ENCODE measurements at regions not wholly inside any gene's neighbourhood (a gene's known extent, or its start where the extent isn't known, plus 50 kb on each side); places are given as distances from the start of the nearest gene placed in this dataset.

GRCh38 chr16:79355600-79356358 is 244.8 kb downstream of the MAF start:
- H3K27ac ChIP-seq (ENCODE audit: insufficient read depth, low read length) = no peak overlapping the region
- CTCF ChIA-PET = no interaction called here
- no peak overlapping the region for H3K4ac ChIP-seq (ENCODE audit: low read depth, low read length)
- H3K9me1 ChIP-seq (ENCODE audit: insufficient read depth, low read length) = no peaks in the 10 kb centered on the region
- H3K4me2 ChIP-seq (ENCODE audit: low read depth, low read length) = no peak overlapping the region
- no peaks in the 10 kb centered on the region for H3K27me3 ChIP-seq (ENCODE audit: control insufficient read depth, insufficient read depth, low read length)
- H3K9ac ChIP-seq (ENCODE audit: low read depth, low read length) = no peak overlapping the region
- no peak overlapping the region for H3K14ac ChIP-seq (replicated peaks; ENCODE audit: low read depth, low read length)
- H2BK5ac ChIP-seq (ENCODE audit: low read depth, low read length, poor library complexity, severe bottlenecking) = no peak overlapping the region
- in situ Hi-C loops (cut with MboI; ENCODE audit: low sequenced_read_pairs) = no loop called here
- H2AK9ac ChIP-seq (replicated peaks; ENCODE audit: low read depth, low read length, poor library complexity) = no peak overlapping the region
- BruUV-seq (replicated peaks) = no TSS peak
- no peak overlapping the region for H4K91ac ChIP-seq (ENCODE audit: insufficient read depth, low read depth, low read length)
- dilution Hi-C loops (cut with HindIII; ENCODE audit: low sequenced_read_pairs, unreplicated experiment) = no loop called here
- no peak overlapping the region for H3K56ac ChIP-seq (ENCODE audit: extremely low read depth, insufficient read depth, low read length)
- ATAC-seq (ENCODE audit: low read depth) = no peak
- no peak overlapping the region for H2AK5ac ChIP-seq (ENCODE audit: low read depth, low read length)
- POLR2A ChIA-PET (ENCODE audit: unreplicated experiment) = no interaction called here
- no peaks in the 10 kb centered on the region for H3K79me1 ChIP-seq (ENCODE audit: low read depth in 1 of 2, low read length in 2 of 2)
- no peaks in the 10 kb centered on the region for H4K20me1 ChIP-seq (ENCODE audit: insufficient read depth, low read length)
- no peak overlapping the region for H2BK15ac ChIP-seq (ENCODE audit: low read depth, low read length)
- 60% methylated on average over 8 of the region's 15 CpGs; no CpG with 5 or more reads in 1 of the 2 experiments for WGBS, 2 experiments (ENCODE audit: extremely low coverage in 2 of 2, insufficient read length in 1 of 2)
- no peak overlapping the region for H4K8ac ChIP-seq (ENCODE audit: low read depth in 2 of 2, low read length in 2 of 2)
- no peak overlapping the region for H3K18ac ChIP-seq (ENCODE audit: low read depth, low read length)
- no peak overlapping the region for H3K4me3 ChIP-seq (ENCODE audit: insufficient read depth, low read depth, low read length)
- H3K4me1 ChIP-seq (ENCODE audit: control insufficient read depth, insufficient read depth, low read length) = no peaks in the 10 kb centered on the region
- intact Hi-C loops (cut with micrococcal nuclease) = no loop called here
- no peak overlapping the region for H4K5ac ChIP-seq (ENCODE audit: low read depth, low read length)
- H2AFZ ChIP-seq (replicated peaks; ENCODE audit: low read length, poor library complexity) = no peak overlapping the region
- peaks cover 46% of the 10 kb centered on the region for H3K9me3 ChIP-seq (ENCODE audit: control insufficient read depth, insufficient read depth, low read length)
- DNase-seq = no peak
- H3K23ac ChIP-seq (ENCODE audit: low read depth, low read length) = no peak overlapping the region
- no peaks in the 10 kb centered on the region for H3K36me3 ChIP-seq (ENCODE audit: control insufficient read depth, insufficient read depth, low read length)
- H2BK120ac ChIP-seq (ENCODE audit: low read depth, low read length) = no peak overlapping the region
- TF ChIP-seq RAD21 (IDR thresholded peaks at IDR 0.05; ENCODE audit: low read length) (no peak), FOS (IDR thresholded peaks at IDR 0.05; ENCODE audit: low read depth, low read length) (no peak), RCOR1 (IDR thresholded peaks at IDR 0.05; ENCODE audit: insufficient replicate concordance, low read length) (no peak), MAZ (IDR thresholded peaks at IDR 0.05; ENCODE audit: borderline replicate concordance, low read depth, low read length) (no peak), CEBPB (IDR thresholded peaks at IDR 0.05; ENCODE audit: low read depth, low read length) (no peak), CTCF (conservative IDR thresholded peaks at IDR 0.05; ENCODE audit: low read depth, low read length) (no peak), POLR2A (IDR thresholded peaks at IDR 0.05; ENCODE audit: low read depth, low read length) (no peak), USF2 (IDR thresholded peaks at IDR 0.05; ENCODE audit: low read depth, low read length) (no peak), RFX5 (IDR thresholded peaks at IDR 0.05; ENCODE audit: low read depth, low read length) (no peak), SMC3 (IDR thresholded peaks at IDR 0.05; ENCODE audit: low read depth, low read length) (no peak), MAFK (IDR thresholded peaks at IDR 0.05; ENCODE audit: low read depth, low read length) (no peak), CHD1 (IDR thresholded peaks at IDR 0.05; ENCODE audit: low read depth, low read length) (no peak), ELK1 (IDR thresholded peaks at IDR 0.05; ENCODE audit: borderline replicate concordance, low read depth, low read length) (no peak), NFE2L2 (IDR thresholded peaks at IDR 0.05; ENCODE audit: low read depth, low read length) (no peak), MXI1 (IDR thresholded peaks at IDR 0.05; ENCODE audit: borderline replicate concordance, low read depth, low read length) (no peak)
- H2BK20ac ChIP-seq (ENCODE audit: low read depth, low read length) = no peak overlapping the region
